ENCODE measurements at regions not wholly inside any gene's neighbourhood (a gene's known extent, or its start where the extent isn't known, plus 50 kb on each side); places are given as distances from the start of the nearest gene placed in this dataset.

- Histone ChIP-seq H3F3A (ENCODE audit: insufficient read depth, low read length, poor library complexity, severe bottlenecking) (no peaks in the 10 kb centered on the region), H3K27me3 (ENCODE audit: insufficient read depth, low read depth, low read length) (no peaks in the 10 kb centered on the region), H3K79me2 (replicated peaks; ENCODE audit: insufficient read depth, low read length) (no peaks in the 10 kb centered on the region), H3K4me3 (ENCODE audit: low read length) (no peak overlapping the region), H3K27ac (ENCODE audit: low read length) (no peak overlapping the region), H3K9me2 (ENCODE audit: insufficient read depth, low read length) (no peaks in the 10 kb centered on the region), H3K9ac (ENCODE audit: low read length) (no peak overlapping the region), H3K9me3 (ENCODE audit: low read length) (no peaks in the 10 kb centered on the region), H3K36me3 (ENCODE audit: insufficient read depth, low read length) (no peaks in the 10 kb centered on the region), H2AFZ (ENCODE audit: low read depth, low read length) (no peak overlapping the region), H4K20me1 (ENCODE audit: insufficient read depth) (no peaks in the 10 kb centered on the region), H3K4me2 (ENCODE audit: low read length) (no peak overlapping the region)
- TF ChIP-seq REST (IDR thresholded peaks at IDR 0.05; ENCODE audit: borderline replicate concordance) (no peak), EP300 (conservative IDR thresholded peaks at IDR 0.05; ENCODE audit: poor library complexity, severe bottlenecking) (no peak), POLR2AphosphoS5 (IDR thresholded peaks at IDR 0.05) (no peak), MXI1 (conservative IDR thresholded peaks at IDR 0.05; ENCODE audit: poor library complexity, severe bottlenecking) (no peak), SMC3 (conservative IDR thresholded peaks at IDR 0.05; ENCODE audit: poor library complexity) (no peak), CTCF (IDR thresholded peaks at IDR 0.05; ENCODE audit: poor library complexity, severe bottlenecking) (no peak), EZH2 (IDR thresholded peaks at IDR 0.05; ENCODE audit: borderline replicate concordance, insufficient read depth, low read length, poor library complexity, severe bottlenecking) (no peak), TAF1 (IDR thresholded peaks at IDR 0.05; ENCODE audit: low read depth) (no peak), RAD21 (conservative IDR thresholded peaks at IDR 0.05) (no peak)
Measured at GRCh38 chr4:55272589-55272988, 73.5 kb upstream of the SRD5A3 start.

GRCh38 chr4:55277011-55277410 is 69.0 kb upstream of the SRD5A3 start:
- Histone ChIP-seq H3K9ac (ENCODE audit: low read length) (no peak overlapping the region), H3K4me3 (ENCODE audit: low read length) (no peak overlapping the region), H4K20me1 (ENCODE audit: insufficient read depth) (no peaks in the 10 kb centered on the region), H2AFZ (ENCODE audit: low read depth, low read length) (no peak overlapping the region), H3K27me3 (ENCODE audit: insufficient read depth, low read depth, low read length) (no peaks in the 10 kb centered on the region), H3K9me2 (ENCODE audit: insufficient read depth, low read length) (no peaks in the 10 kb centered on the region), H3K36me3 (ENCODE audit: insufficient read depth, low read length) (no peaks in the 10 kb centered on the region), H3K27ac (ENCODE audit: low read length) (no peak overlapping the region), H3F3A (ENCODE audit: insufficient read depth, low read length, poor library complexity, severe bottlenecking) (no peaks in the 10 kb centered on the region), H3K79me2 (replicated peaks; ENCODE audit: insufficient read depth, low read length) (no peaks in the 10 kb centered on the region), H3K4me2 (ENCODE audit: low read length) (no peak overlapping the region), H3K9me3 (ENCODE audit: low read length) (no peaks in the 10 kb centered on the region)
- TF ChIP-seq POLR2AphosphoS5 (IDR thresholded peaks at IDR 0.05) (no peak), EP300 (conservative IDR thresholded peaks at IDR 0.05; ENCODE audit: poor library complexity, severe bottlenecking) (no peak), RAD21 (conservative IDR thresholded peaks at IDR 0.05) (no peak), MXI1 (conservative IDR thresholded peaks at IDR 0.05; ENCODE audit: poor library complexity, severe bottlenecking) (no peak), EZH2 (IDR thresholded peaks at IDR 0.05; ENCODE audit: borderline replicate concordance, insufficient read depth, low read length, poor library complexity, severe bottlenecking) (no peak), TAF1 (IDR thresholded peaks at IDR 0.05; ENCODE audit: low read depth) (no peak), REST (IDR thresholded peaks at IDR 0.05; ENCODE audit: borderline replicate concordance) (no peak), SMC3 (conservative IDR thresholded peaks at IDR 0.05; ENCODE audit: poor library complexity) (no peak), CTCF (IDR thresholded peaks at IDR 0.05; ENCODE audit: poor library complexity, severe bottlenecking) (no peak)

All from neural cell (in vitro differentiated cells).